OCI-LY3 (cell line): ENCODE measurements at regions not wholly inside any gene's neighbourhood (a gene's known extent, or its start where the extent isn't known, plus 50 kb on each side); places are given as distances from the start of the nearest gene placed in this dataset.

Experiments used
- H2AFZ ChIP-seq: fragments of 200-600, 300-600 bp; shearing (Covaris generic); 2 replicates; pipeline ENCODE4 v1.6.0; 2014; ENCODE audit warnings: antibody characterized with exemption, low read depth, low read length
- H3K27ac ChIP-seq: fragments of 200-600, 300-600 bp; sonication (generic); 2 replicates; pipeline ENCODE4 v1.5.1; 2014; ENCODE audit warnings: mild to moderate bottlenecking, low read length, moderate library complexity, mixed read lengths
- H3K27me3 ChIP-seq: fragments of 200-600, 300-600 bp; sonication (generic); 2 replicates; pipeline ENCODE4 v1.6.1; 2014; ENCODE audit warnings: low read depth, low read length, mixed read lengths
- H3K36me3 ChIP-seq: fragments of 200-600, 300-600 bp; sonication (generic); replicated peaks from 2 replicates; pipeline ENCODE3; 2014; ENCODE audit warnings: low read depth, low read length, mixed read lengths
- H3K4me1 ChIP-seq: fragments of 300-600, 200-600 bp; sonication (generic); 2 replicates; pipeline ENCODE4 v1.6.1; 2014; ENCODE audit warnings: low read length, mixed read lengths
- H3K4me2 ChIP-seq: fragments of 200-600, 300-600 bp; sonication (generic); 2 replicates; pipeline ENCODE4 v1.6.1; 2014; ENCODE audit warnings: low read length, mixed read lengths
- H3K4me3 ChIP-seq: fragments of 300-600, 200-600 bp; sonication (generic); 2 replicates; pipeline ENCODE4 v1.5.1; 2014; ENCODE audit warnings: antibody characterized with exemption, mild to moderate bottlenecking, low read length, moderate library complexity
- H3K79me2 ChIP-seq: fragments of 300-600, 200-600 bp; shearing (Covaris generic); 2 replicates; pipeline ENCODE4 v1.6.1; 2014; ENCODE audit warnings: mild to moderate bottlenecking, low read length, mixed read lengths
- H3K9ac ChIP-seq: fragments of 300-600, 200-600 bp; shearing (Covaris generic); 2 replicates; pipeline ENCODE4 v1.6.0; 2014; ENCODE audit warnings: mild to moderate bottlenecking, low read length, moderate library complexity
- H3K9me3 ChIP-seq: fragments of 200-600, 300-600 bp; shearing (Covaris generic); 2 replicates; pipeline ENCODE4 v1.6.1; 2014; ENCODE audit warnings: low read length, mixed read lengths; ENCODE audit not compliant: insufficient read depth
- H4K20me1 ChIP-seq: fragments of 200-600, 300-600 bp; sonication (generic); 2 replicates; pipeline ENCODE4 v1.6.1; 2016; ENCODE audit warnings: low read length, mixed read lengths; ENCODE audit not compliant: insufficient read depth
- EZH2phosphoT487 ChIP-seq: fragments of 200-600 bp; shearing (Covaris generic); IDR thresholded peaks from 2 replicates; pipeline ENCODE4 v1.6.1; 2018; ENCODE audit warnings: antibody characterized with exemption, mixed run types, low read depth
- TF ChIP-seq, protein P1 (sequence below): fragments of 200-600, 300-600 bp; sonication (generic); IDR thresholded peaks from 2 replicates; pipeline ENCODE4 v1.5.1; 2014; ENCODE audit warnings: antibody characterized with exemption, low read length, low read depth

- no peak overlapping the region for H2AFZ ChIP-seq
- H4K20me1 ChIP-seq = no peaks in the 10 kb centered on the region
- no peaks in the 10 kb centered on the region for H3K27me3 ChIP-seq
- H3K9ac ChIP-seq = no peak overlapping the region
- no peaks in the 10 kb centered on the region for H3K79me2 ChIP-seq
- no peaks in the 10 kb centered on the region for H3K4me1 ChIP-seq
- TF ChIP-seq, protein P1, sequence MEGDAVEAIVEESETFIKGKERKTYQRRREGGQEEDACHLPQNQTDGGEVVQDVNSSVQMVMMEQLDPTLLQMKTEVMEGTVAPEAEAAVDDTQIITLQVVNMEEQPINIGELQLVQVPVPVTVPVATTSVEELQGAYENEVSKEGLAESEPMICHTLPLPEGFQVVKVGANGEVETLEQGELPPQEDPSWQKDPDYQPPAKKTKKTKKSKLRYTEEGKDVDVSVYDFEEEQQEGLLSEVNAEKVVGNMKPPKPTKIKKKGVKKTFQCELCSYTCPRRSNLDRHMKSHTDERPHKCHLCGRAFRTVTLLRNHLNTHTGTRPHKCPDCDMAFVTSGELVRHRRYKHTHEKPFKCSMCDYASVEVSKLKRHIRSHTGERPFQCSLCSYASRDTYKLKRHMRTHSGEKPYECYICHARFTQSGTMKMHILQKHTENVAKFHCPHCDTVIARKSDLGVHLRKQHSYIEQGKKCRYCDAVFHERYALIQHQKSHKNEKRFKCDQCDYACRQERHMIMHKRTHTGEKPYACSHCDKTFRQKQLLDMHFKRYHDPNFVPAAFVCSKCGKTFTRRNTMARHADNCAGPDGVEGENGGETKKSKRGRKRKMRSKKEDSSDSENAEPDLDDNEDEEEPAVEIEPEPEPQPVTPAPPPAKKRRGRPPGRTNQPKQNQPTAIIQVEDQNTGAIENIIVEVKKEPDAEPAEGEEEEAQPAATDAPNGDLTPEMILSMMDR = no peak
- TF ChIP-seq EZH2phosphoT487 = no peak
- H3K4me3 ChIP-seq = no peak overlapping the region
- no peak overlapping the region for H3K27ac ChIP-seq
- no peak overlapping the region for H3K4me2 ChIP-seq
- no peaks in the 10 kb centered on the region for H3K9me3 ChIP-seq
- H3K36me3 ChIP-seq = no peaks in the 10 kb centered on the region
Observed at GRCh38 chr1:29630756-29631155, 394.4 kb downstream of the PTPRU start.

DNA sequence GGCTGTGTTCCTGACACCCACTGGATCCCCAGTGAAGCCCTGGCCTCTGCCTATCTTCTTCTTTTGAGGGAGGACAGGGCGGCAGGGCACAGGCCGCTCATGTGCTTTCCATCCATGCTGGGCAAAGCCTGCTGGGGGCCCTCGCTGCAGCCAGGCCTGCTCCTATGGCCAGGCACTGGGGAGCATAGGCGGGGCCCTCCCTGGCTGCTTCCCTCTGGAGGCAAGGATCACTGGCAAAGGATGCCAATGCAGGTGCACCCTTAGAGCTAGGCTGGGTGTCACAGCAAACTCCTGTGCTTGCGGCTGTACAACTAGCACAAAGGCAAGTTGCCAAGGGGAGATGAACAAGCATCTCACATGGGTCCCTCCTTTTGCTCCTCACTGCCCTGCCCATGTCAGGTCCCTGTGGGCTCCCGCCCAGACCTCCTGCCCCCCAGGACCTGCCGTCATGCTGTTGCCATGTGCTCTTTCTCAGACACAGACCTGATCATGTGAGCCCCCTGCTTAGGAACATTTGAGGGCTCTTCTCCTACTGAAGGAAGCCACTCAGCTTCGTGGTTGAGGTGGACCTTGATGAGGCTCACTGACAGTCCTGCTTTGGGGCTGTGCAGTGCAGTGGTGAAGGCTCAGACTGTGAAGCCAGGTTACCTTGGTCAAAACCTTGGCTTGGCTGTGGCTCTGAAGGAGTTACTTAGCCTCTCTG lies 393.6 kb downstream of the PTPRU start:
- Histone ChIP-seq H3K4me2 (no peak overlapping the region), H3K27ac (no peak overlapping the region), H4K20me1 (no peaks in the 10 kb centered on the region), H3K4me1 (no peaks in the 10 kb centered on the region), H3K9me3 (no peaks in the 10 kb centered on the region), H3K9ac (no peak overlapping the region), H3K27me3 (no peaks in the 10 kb centered on the region), H3K79me2 (no peaks in the 10 kb centered on the region), H3K36me3 (no peaks in the 10 kb centered on the region), H3K4me3 (no peak overlapping the region), H2AFZ (no peak overlapping the region)
- TF ChIP-seq, protein P1 = no peak
- no peak for TF ChIP-seq EZH2phosphoT487

DNA sequence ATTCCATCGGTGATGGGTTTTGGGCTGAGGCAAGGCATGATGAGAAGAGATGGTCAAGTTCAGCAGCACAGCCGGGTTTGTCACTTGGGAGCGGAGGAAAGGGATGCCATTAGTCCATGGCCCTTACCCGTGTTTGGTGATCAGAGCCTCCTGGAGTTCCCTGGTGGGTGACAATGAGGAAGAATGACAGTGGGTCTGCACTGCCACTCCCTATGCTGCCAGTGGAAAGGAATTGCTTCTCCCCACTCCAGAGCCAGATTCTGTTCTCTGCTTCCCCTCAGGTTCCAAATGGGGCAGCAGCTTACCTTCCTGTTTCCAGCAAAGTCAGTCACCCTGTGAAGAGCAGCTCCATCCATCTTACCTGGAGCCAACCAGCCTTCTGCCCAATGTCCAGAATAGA lies 393.1 kb downstream of the PTPRU start:
- Histone ChIP-seq H2AFZ (no peak overlapping the region), H3K36me3 (no peaks in the 10 kb centered on the region), H3K4me1 (no peaks in the 10 kb centered on the region), H3K4me3 (no peak overlapping the region), H3K27me3 (no peaks in the 10 kb centered on the region), H3K9ac (no peak overlapping the region), H3K9me3 (no peaks in the 10 kb centered on the region), H4K20me1 (no peaks in the 10 kb centered on the region), H3K4me2 (no peak overlapping the region), H3K79me2 (no peaks in the 10 kb centered on the region), H3K27ac (no peak overlapping the region)
- TF ChIP-seq, protein P1 = no peak
- TF ChIP-seq EZH2phosphoT487 = no peak

- Histone ChIP-seq H3K27ac (no peak overlapping the region), H4K20me1 (no peaks in the 10 kb centered on the region), H3K36me3 (no peaks in the 10 kb centered on the region), H3K4me1 (no peaks in the 10 kb centered on the region), H3K4me3 (no peak overlapping the region), H3K27me3 (no peaks in the 10 kb centered on the region), H2AFZ (no peak overlapping the region), H3K79me2 (no peaks in the 10 kb centered on the region), H3K9me3 (no peaks in the 10 kb centered on the region), H3K9ac (no peak overlapping the region), H3K4me2 (no peak overlapping the region)
- TF ChIP-seq, protein P1 = no peak
- TF ChIP-seq EZH2phosphoT487 = no peak
Observed at GRCh38 chr1:29628190-29628589, 391.9 kb downstream of the PTPRU start.
